Liver (tissue), 8 donors: ENCODE measurements at regions not wholly inside any gene's neighbourhood (a gene's known extent, or its start where the extent isn't known, plus 50 kb on each side); places are given as distances from the start of the nearest gene placed in this dataset.

Source experiments
- DNase-seq: peaks from one replicate; pipeline ENCODE4 v3.0.0-alpha.2; 2017; ENCODE audit warnings: low spot score
- H3K27ac ChIP-seq, 2 donors: one replicate each; pipeline ENCODE4 v1.7.0; 2013; ENCODE audit warnings: inconsistent platforms in 2 of 2, low read length in 2 of 2, control low read depth in 1 of 2, low read depth in 1 of 2, mild to moderate bottlenecking in 1 of 2
- H3K27me3 ChIP-seq, 4 donors: one replicate each; pipeline versions ENCODE4 v1.6.1 to v1.7.0; 2013; ENCODE audit warnings: low read length in 3 of 4, inconsistent platforms in 1 of 4, mild to moderate bottlenecking in 1 of 4, moderate library complexity in 1 of 4; ENCODE audit not compliant: control insufficient read depth in 4 of 4, insufficient read depth in 4 of 4
- H3K36me3 ChIP-seq, 4 donors: one replicate each; pipeline versions ENCODE4 v1.6.1 to v1.7.0; 2013; ENCODE audit warnings: low read length in 3 of 4, mild to moderate bottlenecking in 3 of 4, low read depth in 1 of 4, moderate library complexity in 1 of 4; ENCODE audit not compliant: control insufficient read depth in 4 of 4, insufficient read depth in 3 of 4
- H3K4me1 ChIP-seq, 4 donors: one replicate each; pipeline versions ENCODE4 v1.6.1 to v1.7.0; 2013; ENCODE audit warnings: low read length in 3 of 4, mild to moderate bottlenecking in 3 of 4, moderate library complexity in 1 of 4; ENCODE audit not compliant: control insufficient read depth in 4 of 4, insufficient read depth in 4 of 4
- H3K4me3 ChIP-seq, 3 donors: one replicate each; pipeline versions ENCODE4 v1.6.1 to v1.7.0; 2013; ENCODE audit warnings: low read length in 3 of 3, control low read depth in 1 of 3, low read depth in 1 of 3, mild to moderate bottlenecking in 1 of 3
- H3K9ac ChIP-seq, 2 donors: one replicate each; pipeline ENCODE4 v1.7.0; 2013; ENCODE audit warnings: low read length in 2 of 2, mild to moderate bottlenecking in 2 of 2, moderate library complexity in 2 of 2, control low read depth in 1 of 2, low read depth in 1 of 2
- H3K9me3 ChIP-seq, 4 donors: one replicate each; pipeline versions ENCODE4 v1.6.1 to v1.7.0; 2013; ENCODE audit warnings: low read length in 3 of 4; ENCODE audit not compliant: control insufficient read depth in 4 of 4
- ATF3 ChIP-seq: IDR thresholded peaks from 2 replicates; pipeline ENCODE4 v1.6.1; 2016; ENCODE audit warnings: antibody characterized with exemption
- EGR1 ChIP-seq, 2 donors: IDR thresholded peaks; 2 replicates each; pipeline ENCODE4 v1.6.1; 2016 to 2018; ENCODE audit warnings: antibody characterized with exemption in 2 of 2, low read depth in 2 of 2
- FOXA1 ChIP-seq: IDR thresholded peaks from 2 replicates; pipeline ENCODE4 v1.6.1; 2016; ENCODE audit warnings: antibody characterized with exemption
- FOXA2 ChIP-seq: IDR thresholded peaks from 2 replicates; pipeline ENCODE4 v1.6.1; 2016; ENCODE audit warnings: antibody characterized with exemption
- GABPA ChIP-seq, 2 donors: IDR thresholded peaks in 1 of 2; conservative IDR thresholded peaks in 1 of 2; 2 replicates each; pipeline ENCODE4 v1.6.1; 2016; ENCODE audit warnings: antibody characterized with exemption in 2 of 2, mild to moderate bottlenecking in 1 of 2, moderate library complexity in 1 of 2
- HNF4A ChIP-seq, 2 donors: conservative IDR thresholded peaks; 2 replicates each; pipeline ENCODE4 v1.6.1; 2016; ENCODE audit warnings: antibody characterized with exemption in 2 of 2, mild to moderate bottlenecking in 2 of 2
- JUND ChIP-seq, 2 donors: IDR thresholded peaks; 2 replicates each; pipeline ENCODE4 v1.6.1; 2016; ENCODE audit warnings: antibody characterized with exemption in 2 of 2
- NR2F2 ChIP-seq: IDR thresholded peaks from 2 replicates; pipeline ENCODE4 v1.6.1; 2016; ENCODE audit warnings: antibody characterized with exemption
- RAD21 ChIP-seq, 2 donors: IDR thresholded peaks; 2 replicates each; pipeline ENCODE4 v1.6.1; 2016; ENCODE audit warnings: antibody characterized with exemption in 2 of 2, mild to moderate bottlenecking in 2 of 2
- RXRA ChIP-seq, 2 donors: IDR thresholded peaks; 2 replicates each; pipeline ENCODE4 v1.6.1; 2017 to 2018; ENCODE audit warnings: antibody characterized with exemption in 2 of 2, mild to moderate bottlenecking in 1 of 2
- SP1 ChIP-seq: IDR thresholded peaks from 2 replicates; pipeline ENCODE4 v1.6.1; 2018; ENCODE audit warnings: antibody characterized with exemption, mild to moderate bottlenecking
- TAF1 ChIP-seq: conservative IDR thresholded peaks from 2 replicates; pipeline ENCODE4 v1.6.1; 2016; ENCODE audit warnings: antibody characterized with exemption, mild to moderate bottlenecking
- YY1 ChIP-seq: IDR thresholded peaks from 2 replicates; pipeline ENCODE4 v1.6.1; 2016; ENCODE audit warnings: antibody characterized with exemption, mild to moderate bottlenecking
- ZBTB33 ChIP-seq: IDR thresholded peaks from 2 replicates; pipeline ENCODE4 v1.6.1; 2016; ENCODE audit warnings: antibody characterized with exemption
- WGBS: extraction: QIAGEN DNeasy Blood & Tissue Kit; methylation state at CpG from one replicate; pipeline ENCODE4 v1.1.7; 2013; 5-methylcytosine and 5-hydroxymethylcytosine counted together
- TF ChIP-seq, protein P1 (sequence below): fragments of 150-350 bp; IDR thresholded peaks from 2 replicates; pipeline ENCODE4 v1.5.1; 2017; ENCODE audit warnings: improper control_type of control experiment, low read depth, low read length; ENCODE audit not compliant: missing input control
- TF ChIP-seq, protein P2 (sequence below): IDR thresholded peaks from 2 replicates; pipeline ENCODE4 v1.6.1; 2016; ENCODE audit warnings: antibody characterized with exemption
- TF ChIP-seq, protein P3 (sequence below): IDR thresholded peaks from 2 replicates; pipeline ENCODE4 v1.6.1; 2016; ENCODE audit warnings: antibody characterized with exemption, mild to moderate bottlenecking
- donor health status: healthy.
- donor health status: healthy.
- donor health status: healthy.
- donor health status: healthy.
- donor health status: healthy.

DNA sequence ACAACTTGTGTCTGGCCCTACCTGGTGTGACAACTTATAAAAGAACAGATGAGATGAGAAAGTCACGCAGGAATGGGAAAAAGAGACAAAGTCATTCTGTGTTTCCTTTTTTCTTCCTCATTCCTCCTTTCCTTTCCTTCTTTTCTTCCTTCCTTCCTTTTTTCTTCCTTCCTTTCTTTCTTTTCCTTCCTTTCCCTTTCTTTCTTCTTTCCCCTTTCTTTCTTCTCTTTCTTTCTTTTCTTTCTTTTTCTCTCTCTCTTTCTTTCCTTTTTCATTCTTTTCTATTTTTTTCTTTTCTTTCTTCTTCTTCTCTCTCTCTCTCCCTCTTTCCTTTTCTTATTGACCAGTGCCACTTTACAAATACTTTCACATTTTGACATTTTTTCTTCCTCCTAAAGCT is 239.7 kb downstream of the ATG4C start (continued):
- TF ChIP-seq, protein P1, sequence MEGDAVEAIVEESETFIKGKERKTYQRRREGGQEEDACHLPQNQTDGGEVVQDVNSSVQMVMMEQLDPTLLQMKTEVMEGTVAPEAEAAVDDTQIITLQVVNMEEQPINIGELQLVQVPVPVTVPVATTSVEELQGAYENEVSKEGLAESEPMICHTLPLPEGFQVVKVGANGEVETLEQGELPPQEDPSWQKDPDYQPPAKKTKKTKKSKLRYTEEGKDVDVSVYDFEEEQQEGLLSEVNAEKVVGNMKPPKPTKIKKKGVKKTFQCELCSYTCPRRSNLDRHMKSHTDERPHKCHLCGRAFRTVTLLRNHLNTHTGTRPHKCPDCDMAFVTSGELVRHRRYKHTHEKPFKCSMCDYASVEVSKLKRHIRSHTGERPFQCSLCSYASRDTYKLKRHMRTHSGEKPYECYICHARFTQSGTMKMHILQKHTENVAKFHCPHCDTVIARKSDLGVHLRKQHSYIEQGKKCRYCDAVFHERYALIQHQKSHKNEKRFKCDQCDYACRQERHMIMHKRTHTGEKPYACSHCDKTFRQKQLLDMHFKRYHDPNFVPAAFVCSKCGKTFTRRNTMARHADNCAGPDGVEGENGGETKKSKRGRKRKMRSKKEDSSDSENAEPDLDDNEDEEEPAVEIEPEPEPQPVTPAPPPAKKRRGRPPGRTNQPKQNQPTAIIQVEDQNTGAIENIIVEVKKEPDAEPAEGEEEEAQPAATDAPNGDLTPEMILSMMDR, result no peak
- no peak for TF ChIP-seq SP1
- no peak for TF ChIP-seq GABPA (IDR thresholded peaks at IDR 0.05 in 1 of 2, conservative IDR thresholded peaks at IDR 0.05 in 1 of 2)

GRCh38 chr1:63024132-63024531 is 240.2 kb downstream of the ATG4C start:
- Histone ChIP-seq H3K27ac (no peak overlapping the region), H3K4me3 (no peak overlapping the region), H3K9me3 (peaks cover 0 to 4% (median 2%) of the 10 kb centered on the region in 4 donors), H3K9ac (no peak overlapping the region), H3K4me1 (no peaks in the 10 kb centered on the region), H3K36me3 (no peaks in the 10 kb centered on the region), H3K27me3 (peaks cover 0 to 2% (median 0%) of the 10 kb centered on the region in 4 donors)
- 49% methylated on average over 1 of the region's 1 CpG for WGBS
- TF ChIP-seq ZBTB33, result no peak
- TF ChIP-seq TAF1, result no peak
- no peak for TF ChIP-seq JUND (IDR thresholded peaks at IDR 0.05)
- no peak for TF ChIP-seq NR2F2
- no peak for TF ChIP-seq HNF4A (conservative IDR thresholded peaks at IDR 0.05)
- no peak for TF ChIP-seq EGR1 (IDR thresholded peaks at IDR 0.05; ENCODE audit: low read depth in 2 of 2)
- TF ChIP-seq SP1, result no peak
- no peak for TF ChIP-seq ATF3
- TF ChIP-seq, protein P2, sequence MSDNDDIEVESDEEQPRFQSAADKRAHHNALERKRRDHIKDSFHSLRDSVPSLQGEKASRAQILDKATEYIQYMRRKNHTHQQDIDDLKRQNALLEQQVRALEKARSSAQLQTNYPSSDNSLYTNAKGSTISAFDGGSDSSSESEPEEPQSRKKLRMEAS, result no peak
- TF ChIP-seq, protein P1, result no peak
- TF ChIP-seq, protein P3, sequence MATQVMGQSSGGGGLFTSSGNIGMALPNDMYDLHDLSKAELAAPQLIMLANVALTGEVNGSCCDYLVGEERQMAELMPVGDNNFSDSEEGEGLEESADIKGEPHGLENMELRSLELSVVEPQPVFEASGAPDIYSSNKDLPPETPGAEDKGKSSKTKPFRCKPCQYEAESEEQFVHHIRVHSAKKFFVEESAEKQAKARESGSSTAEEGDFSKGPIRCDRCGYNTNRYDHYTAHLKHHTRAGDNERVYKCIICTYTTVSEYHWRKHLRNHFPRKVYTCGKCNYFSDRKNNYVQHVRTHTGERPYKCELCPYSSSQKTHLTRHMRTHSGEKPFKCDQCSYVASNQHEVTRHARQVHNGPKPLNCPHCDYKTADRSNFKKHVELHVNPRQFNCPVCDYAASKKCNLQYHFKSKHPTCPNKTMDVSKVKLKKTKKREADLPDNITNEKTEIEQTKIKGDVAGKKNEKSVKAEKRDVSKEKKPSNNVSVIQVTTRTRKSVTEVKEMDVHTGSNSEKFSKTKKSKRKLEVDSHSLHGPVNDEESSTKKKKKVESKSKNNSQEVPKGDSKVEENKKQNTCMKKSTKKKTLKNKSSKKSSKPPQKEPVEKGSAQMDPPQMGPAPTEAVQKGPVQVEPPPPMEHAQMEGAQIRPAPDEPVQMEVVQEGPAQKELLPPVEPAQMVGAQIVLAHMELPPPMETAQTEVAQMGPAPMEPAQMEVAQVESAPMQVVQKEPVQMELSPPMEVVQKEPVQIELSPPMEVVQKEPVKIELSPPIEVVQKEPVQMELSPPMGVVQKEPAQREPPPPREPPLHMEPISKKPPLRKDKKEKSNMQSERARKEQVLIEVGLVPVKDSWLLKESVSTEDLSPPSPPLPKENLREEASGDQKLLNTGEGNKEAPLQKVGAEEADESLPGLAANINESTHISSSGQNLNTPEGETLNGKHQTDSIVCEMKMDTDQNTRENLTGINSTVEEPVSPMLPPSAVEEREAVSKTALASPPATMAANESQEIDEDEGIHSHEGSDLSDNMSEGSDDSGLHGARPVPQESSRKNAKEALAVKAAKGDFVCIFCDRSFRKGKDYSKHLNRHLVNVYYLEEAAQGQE, result no peak
- no peak for TF ChIP-seq FOXA1
- no peak for TF ChIP-seq FOXA2
- no peak for TF ChIP-seq RXRA (IDR thresholded peaks at IDR 0.05)
- TF ChIP-seq GABPA (IDR thresholded peaks at IDR 0.05 in 1 of 2, conservative IDR thresholded peaks at IDR 0.05 in 1 of 2), result no peak
- TF ChIP-seq RAD21 (IDR thresholded peaks at IDR 0.05), result no peak
- no peak for TF ChIP-seq YY1
- no peak for DNase-seq
